BE2C (cell line): ENCODE measurements at regions not wholly inside any gene's neighbourhood (a gene's known extent, or its start where the extent isn't known, plus 50 kb on each side); places are given as distances from the start of the nearest gene placed in this dataset.

Experiments used
- DNase-seq: peaks from one replicate; pipeline ENCODE4 v3.0.0-alpha.2; 2020
- H3K27me3 ChIP-seq: fragments of 250-450 bp; sonication (Bioruptor Pico); 2 replicates; pipeline ENCODE4 v1.5.1; 2020; ENCODE audit warnings: mild to moderate bottlenecking
- H3K36me3 ChIP-seq: fragments of 250-450 bp; sonication (Bioruptor Pico); 2 replicates; pipeline ENCODE4 v1.5.1; 2020; ENCODE audit warnings: mild to moderate bottlenecking
- H3K4me1 ChIP-seq: fragments of 250-450 bp; sonication (Bioruptor Pico); 2 replicates; pipeline ENCODE4 v1.5.1; 2020
- H3K4me3 ChIP-seq: 2 replicates; pipeline ENCODE4 v1.5.1; 2011; ENCODE audit warnings: low read depth, low read length
- H3K9me3 ChIP-seq: fragments of 250-450 bp; sonication (Bioruptor Pico); 2 replicates; pipeline ENCODE4 v1.5.1; 2020
- TF ChIP-seq, protein P1 (sequence below): IDR thresholded peaks from 2 replicates; pipeline ENCODE4 v1.5.1; 2012; ENCODE audit warnings: mild to moderate bottlenecking, low read depth, low read length

- no peaks in the 10 kb centered on the region for H3K9me3 ChIP-seq
- H3K4me1 ChIP-seq, result peaks cover 14% of the 10 kb centered on the region
- H3K27me3 ChIP-seq, result no peaks in the 10 kb centered on the region
- TF ChIP-seq, protein P1, sequence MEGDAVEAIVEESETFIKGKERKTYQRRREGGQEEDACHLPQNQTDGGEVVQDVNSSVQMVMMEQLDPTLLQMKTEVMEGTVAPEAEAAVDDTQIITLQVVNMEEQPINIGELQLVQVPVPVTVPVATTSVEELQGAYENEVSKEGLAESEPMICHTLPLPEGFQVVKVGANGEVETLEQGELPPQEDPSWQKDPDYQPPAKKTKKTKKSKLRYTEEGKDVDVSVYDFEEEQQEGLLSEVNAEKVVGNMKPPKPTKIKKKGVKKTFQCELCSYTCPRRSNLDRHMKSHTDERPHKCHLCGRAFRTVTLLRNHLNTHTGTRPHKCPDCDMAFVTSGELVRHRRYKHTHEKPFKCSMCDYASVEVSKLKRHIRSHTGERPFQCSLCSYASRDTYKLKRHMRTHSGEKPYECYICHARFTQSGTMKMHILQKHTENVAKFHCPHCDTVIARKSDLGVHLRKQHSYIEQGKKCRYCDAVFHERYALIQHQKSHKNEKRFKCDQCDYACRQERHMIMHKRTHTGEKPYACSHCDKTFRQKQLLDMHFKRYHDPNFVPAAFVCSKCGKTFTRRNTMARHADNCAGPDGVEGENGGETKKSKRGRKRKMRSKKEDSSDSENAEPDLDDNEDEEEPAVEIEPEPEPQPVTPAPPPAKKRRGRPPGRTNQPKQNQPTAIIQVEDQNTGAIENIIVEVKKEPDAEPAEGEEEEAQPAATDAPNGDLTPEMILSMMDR, result no peak
- H3K36me3 ChIP-seq, result no peaks in the 10 kb centered on the region; the same call in none of the 2 replicates
- H3K4me3 ChIP-seq, result no peak overlapping the region
- no peak for DNase-seq
These were observed 77.1 kb upstream of the GSE1 start for GRCh38 chr16:85536073-85536410.

- no peaks in the 10 kb centered on the region for H3K9me3 ChIP-seq
- H3K4me3 ChIP-seq, result no peak overlapping the region
- H3K36me3 ChIP-seq, result no peaks in the 10 kb centered on the region; the same call in none of the 2 replicates
- TF ChIP-seq, protein P1, result no peak
- H3K4me1 ChIP-seq, result peaks cover 15% of the 10 kb centered on the region
- DNase-seq, result no peak
- no peaks in the 10 kb centered on the region for H3K27me3 ChIP-seq
These were observed 76.5 kb upstream of the GSE1 start for GRCh38 chr16:85536411-85537330.

DNA sequence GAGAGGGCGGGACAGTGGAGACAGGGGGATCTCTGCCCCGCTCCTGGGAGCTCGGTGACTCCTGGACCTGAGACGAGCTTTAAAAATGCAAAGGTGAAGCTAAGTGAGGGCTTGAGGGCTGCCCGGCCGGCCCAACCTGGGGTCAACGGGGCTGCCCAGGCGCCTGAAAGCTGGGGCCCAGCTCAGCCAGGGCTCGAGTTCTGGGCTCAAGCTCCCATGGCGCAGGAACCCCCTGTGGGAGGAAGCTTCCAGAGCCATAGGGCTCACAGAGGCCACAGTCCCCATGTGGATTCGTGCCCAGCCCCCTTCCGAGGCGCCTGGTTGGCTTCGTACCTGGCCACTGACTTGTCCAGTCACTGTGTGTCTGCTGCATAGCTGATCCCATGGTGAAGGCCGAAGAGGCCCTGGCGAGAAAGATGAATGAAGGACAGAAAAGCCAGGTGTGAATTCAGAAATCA is 75.8 kb upstream of the GSE1 start:
- H3K36me3 ChIP-seq, result no peaks in the 10 kb centered on the region; the same call in none of the 2 replicates
- no peaks in the 10 kb centered on the region for H3K9me3 ChIP-seq
- no peak overlapping the region for H3K4me3 ChIP-seq
- H3K4me1 ChIP-seq, result peaks cover 18% of the 10 kb centered on the region
- no peak for DNase-seq
- H3K27me3 ChIP-seq, result no peaks in the 10 kb centered on the region
- TF ChIP-seq, protein P1, result no peak

- no peaks in the 10 kb centered on the region for H3K27me3 ChIP-seq
- H3K9me3 ChIP-seq, result no peaks in the 10 kb centered on the region
- TF ChIP-seq, protein P1, result no peak
- no peaks in the 10 kb centered on the region; the same call in none of the 2 replicates for H3K36me3 ChIP-seq
- H3K4me1 ChIP-seq, result peaks cover 18% of the 10 kb centered on the region
- H3K4me3 ChIP-seq, result no peak overlapping the region
- DNase-seq, result no peak
These were observed 75.2 kb upstream of the GSE1 start for GRCh38 chr16:85537795-85538401.

DNA sequence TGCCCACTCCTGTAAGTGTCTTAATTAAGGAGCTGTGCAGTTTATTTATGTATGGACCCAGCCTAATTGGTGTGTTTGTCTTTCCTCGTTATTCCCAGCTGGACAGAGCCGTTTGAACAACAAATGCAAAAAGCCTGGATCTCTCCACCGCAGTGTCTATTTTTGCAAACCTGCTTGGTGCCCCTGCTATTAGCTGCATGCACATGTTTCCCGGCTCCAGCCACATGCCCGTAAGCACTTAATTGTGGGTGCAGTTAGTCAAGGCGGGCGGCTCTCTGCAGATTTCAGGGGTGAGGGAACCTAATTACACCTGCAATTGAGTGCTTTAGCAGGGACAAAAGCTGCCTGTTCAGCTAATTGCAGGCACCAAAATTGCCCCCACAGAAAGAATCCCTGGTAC is 74.0 kb upstream of the GSE1 start:
- H3K36me3 ChIP-seq, result no peaks in the 10 kb centered on the region; the same call in none of the 2 replicates
- H3K9me3 ChIP-seq, result no peaks in the 10 kb centered on the region
- H3K4me1 ChIP-seq, result peaks cover 20% of the 10 kb centered on the region
- DNase-seq, result no peak
- no peak overlapping the region for H3K4me3 ChIP-seq
- no peaks in the 10 kb centered on the region for H3K27me3 ChIP-seq
- TF ChIP-seq, protein P1, result no peak
